8988T (cell line): ENCODE measurements at regions not wholly inside any gene's neighbourhood (a gene's known extent, or its start where the extent isn't known, plus 50 kb on each side); places are given as distances from the start of the nearest gene placed in this dataset.

Experiments used
- DNase-seq: peaks from one replicate; pipeline ENCODE4 v3.0.0; 2011

DNA sequence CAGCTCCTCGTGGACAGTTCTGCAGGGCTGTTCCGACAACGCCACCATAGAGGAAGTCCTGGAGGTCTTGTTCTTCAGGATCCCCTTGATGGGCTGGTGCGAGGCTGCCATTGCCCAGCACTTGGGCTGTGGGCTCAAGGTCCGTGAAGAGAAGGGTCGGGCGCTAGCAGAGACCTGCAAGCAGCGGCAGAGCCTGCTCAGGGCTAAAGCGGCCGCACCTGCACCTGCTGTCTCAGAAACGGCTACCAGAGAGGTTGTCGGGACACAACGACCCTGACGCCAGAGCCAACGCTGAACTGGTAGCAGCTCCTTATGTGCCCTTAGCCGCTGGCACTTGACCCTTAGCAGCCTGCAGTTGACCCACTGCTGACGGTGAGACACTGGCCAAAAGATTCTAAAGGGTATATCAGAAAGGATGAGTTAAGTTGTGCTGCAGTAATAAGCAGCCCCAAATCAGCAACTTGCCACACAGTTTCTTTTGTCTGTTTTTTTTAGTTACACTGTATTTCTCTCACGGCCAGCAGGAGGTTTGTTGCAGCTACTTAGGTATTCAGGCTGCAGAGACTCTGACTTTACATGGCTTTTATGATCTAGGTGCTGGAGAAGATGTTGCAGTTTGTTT lies 55.5 kb upstream of the ST6GAL2 start:
- DNase-seq: no peak

DNA sequence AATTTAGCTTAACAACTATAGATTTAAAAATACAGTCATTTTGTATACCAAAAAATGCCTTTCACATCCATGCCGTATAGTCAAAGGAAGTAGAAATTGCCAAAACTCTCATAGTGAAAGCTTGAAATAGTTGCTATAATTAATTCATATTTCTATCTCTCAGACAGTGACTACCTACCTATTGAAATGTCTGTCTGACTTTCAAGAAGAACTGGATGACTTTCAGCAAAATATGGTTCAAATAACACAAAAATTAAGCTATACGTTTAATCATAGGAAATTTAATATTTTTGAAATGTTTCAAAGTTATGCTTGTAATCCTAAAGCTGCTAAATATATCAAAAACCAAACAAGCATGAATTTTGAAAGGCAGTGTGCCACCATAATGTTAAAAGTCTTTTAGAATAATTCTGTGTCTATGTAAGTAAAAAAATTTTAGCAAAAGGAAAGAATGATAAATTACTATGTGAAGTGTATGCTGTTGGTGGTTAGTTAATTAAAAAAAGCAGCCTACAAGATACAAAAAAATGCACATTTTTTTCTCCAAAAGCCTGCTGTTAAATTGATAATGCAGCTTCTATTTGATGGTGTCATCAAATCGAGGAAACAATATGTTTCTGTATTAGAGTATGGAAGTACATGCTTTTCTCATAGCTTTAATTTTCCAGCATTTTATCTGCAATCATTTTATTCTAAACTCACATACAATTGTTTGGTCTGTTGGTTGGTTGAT lies 57.7 kb upstream of the ST6GAL2 start:
- DNase-seq: no peak

DNA sequence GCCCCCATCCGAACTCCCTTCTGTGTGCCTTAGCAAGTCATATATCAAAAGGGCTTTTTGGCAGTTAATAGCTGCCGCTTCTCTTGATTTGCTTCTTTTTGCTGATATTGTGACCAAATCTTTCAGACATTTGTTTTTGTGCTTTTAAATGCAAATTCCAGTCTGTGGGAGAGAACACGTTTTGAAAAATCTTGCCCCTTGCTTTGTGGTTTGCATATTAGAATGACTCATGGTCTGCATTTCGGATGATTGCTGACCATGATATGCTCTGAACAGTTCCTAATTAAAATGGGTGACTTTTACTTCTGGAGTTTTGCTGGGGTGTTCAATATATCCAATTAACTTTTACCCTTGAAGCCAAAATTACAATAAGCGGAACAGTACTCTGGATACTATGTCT lies 58.2 kb upstream of the ST6GAL2 start:
- DNase-seq: no peak

DNA sequence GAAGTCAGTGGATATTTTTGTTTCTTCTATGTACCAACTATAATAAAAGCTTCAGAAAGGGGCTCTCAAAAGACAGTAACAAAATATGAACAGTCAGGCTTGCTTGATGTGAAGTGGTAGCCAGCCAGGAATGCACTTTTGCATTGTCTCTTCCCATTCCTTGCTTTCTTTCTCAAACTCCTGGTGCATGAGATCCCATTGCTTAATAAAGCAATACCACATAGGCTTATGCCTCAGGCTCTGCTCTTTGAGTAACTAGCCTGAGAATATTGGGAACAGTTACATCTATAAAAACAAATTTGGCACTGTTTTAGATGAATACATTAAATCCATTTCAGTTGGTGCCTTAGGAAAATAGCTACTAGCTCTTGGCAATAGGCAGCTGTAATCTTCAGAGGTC lies 62.6 kb upstream of the ST6GAL2 start:
- no peak for DNase-seq

DNA sequence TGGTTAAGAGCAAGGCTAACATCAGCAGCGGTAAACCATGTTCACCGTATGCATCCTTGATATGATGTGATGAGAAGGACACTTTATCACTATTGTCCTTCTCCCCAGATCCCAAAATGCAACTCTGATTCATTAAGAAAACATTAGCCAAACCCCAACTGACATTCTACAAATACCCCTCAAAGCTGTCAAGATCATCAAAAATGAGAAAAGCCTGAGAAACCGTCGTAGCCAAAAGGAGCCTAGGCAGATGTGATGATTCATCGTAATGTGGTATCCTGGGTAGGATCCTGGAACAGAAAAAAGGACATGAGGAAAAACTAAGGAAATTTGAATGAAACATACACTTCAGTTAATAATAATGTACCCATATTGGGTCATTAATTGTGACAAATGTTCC lies 67.3 kb upstream of the ST6GAL2 start:
- DNase-seq: no peak

DNA sequence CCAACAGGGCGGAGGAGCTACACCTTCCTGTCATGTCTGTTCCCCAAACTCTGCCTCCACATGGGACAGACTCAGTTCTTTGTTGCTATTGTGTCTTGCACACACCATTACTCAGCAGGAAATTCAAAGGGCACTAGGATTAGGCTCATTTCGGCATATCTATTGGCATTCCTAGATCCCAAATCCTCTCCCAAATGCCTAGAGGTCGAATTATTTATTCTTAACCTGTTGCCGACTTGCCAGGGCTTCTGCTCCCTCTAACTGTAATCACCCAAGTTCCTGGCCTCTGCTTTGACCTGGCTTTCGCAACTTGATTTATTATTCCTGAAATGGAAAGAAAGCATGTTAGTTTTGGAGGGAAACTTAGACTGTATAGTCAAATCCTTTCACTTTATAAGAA lies 67.8 kb upstream of the ST6GAL2 start:
- DNase-seq: no peak

DNA sequence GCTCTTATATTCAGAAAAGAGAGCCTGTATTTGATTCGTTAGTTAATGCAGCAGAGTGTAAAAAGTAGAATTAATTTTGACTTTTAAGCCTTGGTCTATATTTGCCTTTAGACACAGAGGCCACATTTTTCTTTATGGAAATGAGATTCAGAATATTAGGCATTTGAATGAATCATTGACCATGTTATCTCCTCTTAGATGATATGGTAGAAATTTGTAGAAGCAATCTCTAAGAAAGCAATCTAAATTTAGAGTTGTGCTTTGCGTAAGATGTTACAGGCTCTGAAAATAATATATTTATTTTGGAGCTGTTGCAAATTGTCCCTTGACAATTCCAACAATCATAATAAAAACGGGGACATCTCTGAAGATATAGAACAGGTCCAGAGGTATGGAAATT lies 68.3 kb upstream of the ST6GAL2 start:
- no peak for DNase-seq

DNA sequence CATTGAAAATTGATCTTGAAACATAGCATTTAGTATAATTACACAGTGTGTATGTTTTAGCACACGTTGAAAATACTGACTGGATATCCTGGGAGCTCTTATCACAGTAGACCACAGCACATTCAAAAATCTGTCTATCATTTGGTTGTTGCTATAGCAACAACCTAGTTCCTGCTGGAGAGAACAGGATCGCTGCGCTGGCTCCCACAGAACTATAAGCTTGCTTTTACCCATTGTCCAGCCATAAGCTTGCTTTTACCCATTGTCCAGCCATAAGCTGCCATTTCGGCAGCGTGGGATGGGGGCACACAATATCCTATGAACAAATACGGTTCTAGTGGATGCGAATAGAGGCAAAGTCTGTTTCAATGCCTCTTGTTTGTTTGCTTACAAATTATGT lies 70.4 kb upstream of the ST6GAL2 start:
- DNase-seq: no peak

DNA sequence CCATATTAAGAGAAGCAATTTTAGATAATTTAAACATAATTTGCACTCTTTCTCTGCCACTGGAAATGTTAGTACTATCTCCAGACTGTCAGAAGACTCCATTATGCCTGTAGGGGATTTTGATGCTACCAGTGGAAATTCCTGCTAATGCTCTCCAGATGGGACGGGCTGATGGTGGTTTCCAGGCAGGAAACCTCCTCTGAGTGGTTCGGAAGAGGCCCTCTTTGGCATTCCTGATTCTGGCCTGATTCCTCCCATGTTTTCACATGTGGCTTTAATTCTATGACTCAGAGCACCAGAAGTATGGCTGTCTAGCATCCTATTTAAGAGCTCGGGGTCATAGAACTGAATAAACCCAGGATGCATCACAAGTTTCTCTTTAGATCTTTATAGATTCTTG lies 70.9 kb upstream of the ST6GAL2 start:
- DNase-seq: no peak

DNA sequence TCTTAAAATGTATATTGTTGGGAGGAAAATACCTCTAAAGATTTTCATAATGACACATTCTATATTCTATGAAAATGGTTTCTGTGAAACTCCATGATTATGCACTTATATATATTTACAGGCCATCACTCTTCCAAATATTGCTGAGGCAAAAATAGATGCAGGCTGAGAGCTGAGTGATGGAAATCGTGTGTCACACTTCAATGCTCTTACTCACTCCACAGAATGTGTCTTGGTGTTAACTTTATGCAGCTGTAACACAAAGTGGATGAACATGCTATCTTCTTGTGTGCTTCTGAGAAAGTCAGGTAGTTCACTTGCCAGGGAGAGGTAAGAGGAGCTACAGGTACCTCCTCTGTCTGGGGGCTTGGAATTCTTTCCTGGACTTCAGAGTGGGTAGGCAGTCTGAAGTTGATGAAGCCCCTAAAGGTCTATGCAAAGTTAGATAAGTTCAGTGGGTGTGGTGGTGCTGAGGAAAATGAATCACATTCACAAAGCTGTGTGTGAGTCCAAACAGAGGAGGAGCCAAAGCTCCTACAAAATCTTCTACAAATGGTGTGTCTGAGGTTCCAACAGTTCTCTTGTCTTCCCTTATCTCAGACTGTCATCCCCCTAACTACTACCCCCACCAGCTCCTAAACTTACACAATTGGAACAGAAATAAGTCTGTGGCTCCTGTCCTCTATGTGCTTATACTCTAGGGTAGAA lies 74.2 kb upstream of the ST6GAL2 start:
- DNase-seq: no peak

DNA sequence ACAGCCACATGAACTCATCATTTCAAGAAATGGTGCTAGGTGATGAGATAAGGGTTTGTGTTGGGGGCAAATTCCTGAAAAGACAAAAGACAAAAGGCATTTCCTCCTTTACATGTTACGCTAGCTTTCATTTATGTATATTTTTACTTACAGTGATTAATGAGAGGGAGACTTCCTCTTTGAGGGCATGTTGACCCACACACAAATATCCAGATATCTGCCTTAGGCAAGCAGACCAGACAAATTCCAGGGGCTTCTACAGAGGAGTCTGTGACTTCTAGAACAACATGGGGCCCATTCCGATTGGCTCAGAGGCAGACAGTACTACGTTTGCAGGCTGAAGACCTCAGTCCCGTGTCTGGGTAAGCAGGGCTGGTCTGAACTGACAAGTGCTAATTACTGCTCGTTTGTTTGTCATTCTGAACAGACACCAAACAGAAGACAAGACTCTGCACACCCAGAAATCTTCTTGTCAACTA lies 74.8 kb upstream of the ST6GAL2 start:
- DNase-seq: no peak

DNA sequence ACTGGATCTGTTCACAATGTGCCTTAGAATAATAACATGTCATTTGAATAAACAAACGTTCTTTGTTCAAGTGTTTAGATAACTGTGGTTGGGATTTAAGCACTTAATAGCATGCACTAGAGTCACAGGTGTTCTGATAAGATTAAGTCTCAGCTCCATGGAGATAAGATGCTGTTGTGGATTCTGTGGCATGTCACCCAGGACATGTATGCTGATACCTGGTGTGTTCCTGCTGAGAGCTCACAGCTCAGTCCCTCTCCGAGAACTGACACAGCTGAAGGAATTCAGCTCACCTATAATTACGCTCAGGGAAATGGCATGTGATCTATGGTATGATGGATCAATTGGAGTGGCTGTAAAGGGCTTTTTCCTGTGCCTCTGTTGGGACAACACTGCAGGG lies 75.4 kb upstream of the ST6GAL2 start:
- no peak for DNase-seq

DNA sequence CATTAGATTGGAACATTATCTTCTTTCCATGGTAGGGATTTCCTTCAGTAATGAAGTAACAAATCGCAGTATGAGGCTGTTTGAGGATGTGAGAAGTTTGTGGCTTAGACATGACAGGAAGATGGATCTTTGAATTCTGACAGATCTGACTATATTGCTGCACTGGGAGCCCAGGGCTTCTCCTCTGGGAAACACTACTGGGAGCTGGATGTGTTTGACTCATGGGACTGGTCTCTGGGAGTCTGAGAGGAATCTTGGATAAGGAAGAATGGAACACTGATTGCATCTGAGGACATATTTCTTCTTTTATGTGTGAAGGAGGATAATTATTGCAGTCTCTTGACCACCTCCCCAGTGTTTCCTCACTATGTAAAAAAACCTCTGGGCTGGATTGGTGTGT lies 77.2 kb upstream of the ST6GAL2 start:
- DNase-seq: no peak

DNA sequence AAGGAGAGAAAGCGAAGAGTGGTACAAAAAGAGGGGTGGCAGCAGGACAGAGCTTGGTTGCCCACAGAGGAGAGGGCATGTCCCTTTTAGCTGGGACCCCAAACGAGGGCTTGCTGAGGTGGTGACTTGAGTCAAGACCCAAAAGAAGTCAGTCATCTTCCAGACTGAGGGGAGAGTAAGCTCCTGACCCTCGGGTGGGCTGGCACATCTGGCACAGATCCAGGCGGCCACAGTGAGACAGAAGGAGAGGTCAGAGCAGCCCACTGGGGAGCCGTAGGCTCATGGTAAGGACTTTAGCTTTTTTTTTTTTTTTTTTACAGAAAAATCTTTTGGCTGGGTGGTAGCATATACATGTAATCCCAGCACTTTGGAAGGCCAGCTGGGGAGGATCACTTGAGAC lies 77.9 kb upstream of the ST6GAL2 start:
- DNase-seq: no peak

DNA sequence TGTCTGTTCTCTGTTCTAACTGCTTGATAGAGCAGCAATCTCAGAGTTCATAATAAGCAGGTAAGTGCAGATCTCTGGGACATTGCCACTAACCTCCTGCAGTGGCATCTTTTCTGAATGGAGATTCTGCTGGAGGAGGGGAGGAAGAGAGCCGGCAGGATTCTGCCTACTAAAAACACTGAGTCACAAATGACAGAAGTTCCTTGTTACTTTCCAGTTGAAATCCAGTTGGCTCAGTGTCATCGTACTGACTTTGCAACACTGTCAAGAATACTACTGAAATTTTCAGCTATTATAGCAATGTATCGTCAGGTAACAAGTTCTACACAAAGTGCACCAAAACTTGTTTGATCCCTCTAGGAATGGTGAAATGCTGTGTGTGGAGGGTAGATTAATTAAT lies 79.6 kb upstream of the ST6GAL2 start:
- no peak for DNase-seq

DNA sequence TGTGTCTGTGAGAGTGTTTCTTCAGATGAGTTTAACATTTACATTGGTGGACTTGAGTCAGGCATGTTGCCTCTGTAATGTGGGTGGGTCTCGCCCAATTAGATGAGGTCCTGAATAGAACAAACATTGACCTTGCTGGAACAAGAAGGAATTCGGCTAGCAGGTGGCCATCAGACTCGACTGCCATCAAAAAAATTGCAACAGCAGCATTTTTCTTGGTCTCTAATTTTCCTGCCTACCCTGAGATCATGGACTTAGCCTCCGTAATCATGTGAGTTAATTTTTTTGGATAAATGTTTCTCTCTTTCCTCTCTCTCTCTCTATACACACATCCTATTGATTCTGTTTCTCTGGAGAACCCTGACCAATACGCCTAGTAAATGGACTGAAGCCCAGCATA lies 83.8 kb upstream of the ST6GAL2 start:
- no peak for DNase-seq

DNA sequence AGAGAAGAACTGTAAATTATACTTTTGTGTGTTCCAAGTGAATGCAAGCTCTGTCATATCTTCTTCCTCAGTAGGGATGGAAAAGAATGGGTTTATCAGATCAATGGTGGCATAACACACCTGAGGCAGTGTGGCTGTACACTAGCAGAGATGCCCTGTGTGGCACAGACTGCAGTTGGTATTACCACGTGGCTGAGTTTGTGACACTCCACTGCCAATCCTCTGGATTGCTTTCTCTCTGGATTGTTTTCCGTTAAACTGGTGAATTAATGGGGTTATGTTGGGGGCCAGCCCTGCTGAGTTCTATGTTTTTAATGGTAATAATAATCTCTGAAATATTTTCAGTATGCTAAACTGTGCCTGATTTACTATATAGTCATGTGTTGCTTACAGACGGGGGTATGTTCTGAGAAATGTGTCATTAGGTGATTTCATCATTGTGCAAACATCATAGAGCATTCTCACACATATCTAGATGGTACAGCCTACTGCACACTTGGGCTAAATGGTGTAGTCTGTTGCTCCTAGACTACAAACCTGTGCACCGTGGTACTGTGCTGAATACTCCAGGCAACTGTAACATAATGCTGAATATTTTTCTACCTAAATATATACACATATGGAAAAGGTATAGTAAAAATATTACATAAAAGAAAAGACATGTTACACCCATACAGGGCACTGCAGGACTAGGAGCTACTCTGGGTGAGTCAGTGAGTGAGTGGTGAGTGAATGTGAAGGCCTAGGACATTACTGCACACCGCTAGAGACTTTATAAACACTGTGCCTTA lies 84.7 kb upstream of the ST6GAL2 start:
- no peak for DNase-seq

DNA sequence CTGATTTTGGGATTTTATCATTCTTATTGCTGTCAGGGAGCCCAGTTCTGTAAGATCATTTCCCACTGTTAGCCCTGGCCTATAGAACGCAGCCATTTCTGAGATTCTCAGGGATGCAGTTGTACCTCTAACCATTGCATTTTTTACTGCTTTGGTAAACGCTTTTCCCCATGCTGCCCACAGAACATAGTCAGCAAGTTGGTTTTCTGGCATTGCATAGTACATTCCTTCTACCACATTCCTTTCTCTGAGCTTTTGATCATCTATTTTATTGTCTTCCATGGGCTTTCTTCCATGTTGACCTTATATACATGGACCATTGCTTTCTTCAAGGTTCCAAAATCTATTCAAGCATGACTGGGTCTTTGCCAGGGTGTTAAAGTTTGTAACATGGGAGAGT lies 86.8 kb upstream of the ST6GAL2 start:
- no peak for DNase-seq

DNA sequence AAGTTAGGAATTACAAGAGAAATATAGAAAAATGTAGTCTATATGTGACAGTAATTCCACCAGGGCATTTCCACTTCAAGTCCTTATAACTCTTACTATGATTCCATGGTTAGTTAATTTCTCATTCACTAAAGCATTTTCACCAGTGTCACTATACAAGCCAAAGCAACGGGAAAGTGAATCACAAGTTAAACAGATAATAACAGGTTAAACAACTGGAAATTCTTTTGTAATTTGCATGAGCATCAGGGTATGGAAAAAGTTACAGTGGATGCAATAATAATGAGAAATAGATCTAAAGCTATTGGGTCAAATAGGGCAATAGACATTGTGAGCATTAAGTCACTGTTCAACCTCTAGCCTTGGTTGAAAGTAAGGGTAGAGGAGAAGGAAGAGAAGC lies 88.9 kb upstream of the ST6GAL2 start:
- no peak for DNase-seq

DNA sequence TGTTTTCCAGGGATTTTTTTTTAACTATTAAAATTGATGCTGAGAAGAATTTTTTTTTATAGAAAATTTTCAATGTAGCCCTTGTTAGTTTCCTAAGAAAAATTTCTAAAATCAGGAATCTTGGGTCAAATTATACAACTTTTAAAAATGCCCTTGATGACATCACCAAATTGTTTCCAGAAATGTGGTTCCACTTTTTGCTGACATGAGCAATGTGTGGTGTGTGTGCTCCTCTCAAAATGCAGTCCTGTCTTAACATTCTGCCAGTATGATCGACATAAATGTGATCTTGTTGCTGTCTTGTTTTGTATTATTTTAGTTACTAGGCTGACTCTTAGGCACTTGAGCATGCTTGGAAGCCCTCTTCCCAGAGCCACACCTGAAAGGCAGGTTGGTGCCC lies 89.7 kb upstream of the ST6GAL2 start:
- no peak for DNase-seq

DNA sequence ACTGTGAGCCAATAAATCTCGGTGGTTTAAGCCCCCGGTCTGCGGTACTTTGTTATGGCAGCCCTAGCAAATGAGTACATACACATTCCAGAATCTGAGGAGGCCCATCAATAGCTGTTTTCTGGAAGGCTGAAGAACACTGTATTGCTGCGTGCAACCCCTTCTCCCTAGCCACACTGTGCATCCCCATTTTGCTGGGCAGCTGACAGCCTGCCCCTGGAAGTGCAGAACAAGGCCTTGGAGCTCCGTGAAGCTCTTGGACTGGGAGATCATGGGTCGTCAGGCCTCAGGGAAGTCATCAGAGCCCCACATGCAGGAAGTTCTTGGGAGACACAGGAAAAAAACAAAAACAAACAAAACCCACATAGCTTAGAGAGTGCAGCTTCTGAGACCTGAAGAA lies 90.6 kb upstream of the ST6GAL2 start:
- DNase-seq: no peak

DNA sequence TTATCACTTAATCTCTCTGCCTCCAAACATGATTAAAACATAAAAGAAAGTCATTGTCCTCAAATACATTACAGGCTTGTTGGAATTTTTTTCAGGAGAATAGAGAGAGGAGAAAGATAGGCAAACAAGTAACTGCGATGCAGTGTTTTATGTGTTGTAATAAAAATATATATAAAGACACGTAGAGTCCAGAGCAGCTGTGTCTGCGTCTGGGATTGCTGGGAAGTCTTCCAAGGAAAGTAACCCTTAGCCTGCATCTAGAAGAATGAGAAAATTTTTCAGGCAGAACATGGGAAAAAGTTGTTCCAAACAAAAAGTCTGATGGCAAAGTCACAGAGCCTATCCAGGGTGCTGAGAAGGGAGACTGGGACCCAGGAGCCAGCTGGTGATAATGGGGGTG lies 91.8 kb upstream of the ST6GAL2 start:
- DNase-seq: no peak

DNA sequence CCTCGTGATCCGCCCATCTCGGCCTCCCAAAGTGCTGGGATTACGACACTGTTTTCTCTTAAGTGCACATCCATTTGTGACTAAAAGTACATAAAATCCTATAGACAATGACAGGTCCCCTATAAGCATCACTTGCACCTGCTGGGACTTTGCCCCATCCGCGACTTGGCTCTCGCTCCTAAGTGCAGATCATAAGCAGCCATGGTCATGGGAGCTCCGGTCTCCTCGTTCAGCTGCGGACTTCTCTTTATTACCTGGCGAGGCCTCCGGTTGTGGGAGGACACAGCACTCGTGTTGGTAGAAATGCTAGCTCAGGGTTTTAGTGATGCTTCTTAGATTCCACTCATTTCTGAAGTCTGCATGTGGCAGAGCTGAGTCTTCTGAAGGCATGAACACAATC lies 92.7 kb upstream of the ST6GAL2 start:
- no peak for DNase-seq

DNA sequence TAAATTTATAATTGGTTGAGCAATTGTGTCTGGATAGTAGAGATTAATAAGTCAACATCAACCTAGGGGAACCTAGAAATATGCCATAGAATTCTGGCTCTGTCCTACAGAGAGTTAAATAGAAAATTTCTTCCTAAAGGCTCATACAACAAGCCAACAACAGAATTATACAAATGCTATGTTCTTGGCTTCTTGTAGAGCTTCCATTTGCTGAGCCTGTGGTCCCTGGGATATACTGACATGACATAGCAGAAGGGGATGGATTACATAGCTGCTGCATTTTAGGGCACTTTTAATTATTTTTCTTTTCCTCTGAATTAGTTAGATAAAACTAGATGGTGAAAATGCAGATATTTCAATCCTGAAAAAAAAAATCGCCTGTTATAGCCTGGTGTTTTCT lies 95.5 kb upstream of the ST6GAL2 start:
- DNase-seq: no peak
